Activated T-cell treated with anti-CD3 and anti-CD28 coated beads, Interleukin-2, amount 50 U/mL, for 72 hours (primary cell): ENCODE measurements at regions not wholly inside any gene's neighbourhood (a gene's known extent, or its start where the extent isn't known, plus 50 kb on each side); places are given as distances from the start of the nearest gene placed in this dataset.

Source experiments
- ATAC-seq, 2 donors: fragments of 150-1000 bp; cut with Tn5 transposase; replicated peaks in 1 of 2; 2 replicates each; pipeline ENCODE4 v1.10.0; 2021; ENCODE audit warnings: moderate library complexity in 2 of 2, mild to moderate bottlenecking in 1 of 2
- DNase-seq, 2 donors: peaks; one replicate each; pipeline ENCODE4 v3.0.0; 2021 to 2022; ENCODE audit warnings: mixed read lengths in 1 of 2
- H3K27ac Mint-ChIP-seq: one replicate; pipeline ENCODE4 v1.8.0; 2022; ENCODE audit warnings: mild to moderate bottlenecking, moderate library complexity, mixed read lengths
- H3K27me3 Mint-ChIP-seq: one replicate; pipeline ENCODE4 v1.8.0; 2022; ENCODE audit warnings: low read depth, mixed read lengths
- H3K36me3 Mint-ChIP-seq, 2 donors: one replicate each; pipeline ENCODE4 v1.8.0; 2022; ENCODE audit warnings: mixed read lengths in 2 of 2, mild to moderate bottlenecking in 1 of 2; ENCODE audit not compliant: insufficient read depth in 2 of 2
- H3K4me1 Mint-ChIP-seq: one replicate; pipeline ENCODE4 v1.8.0; 2022; ENCODE audit warnings: low read depth, mixed read lengths
- H3K4me3 Mint-ChIP-seq, 2 donors: one replicate each; pipeline ENCODE4 v1.8.0; 2022; ENCODE audit warnings: mild to moderate bottlenecking in 2 of 2, mixed read lengths in 2 of 2, moderate library complexity in 2 of 2
- H3K9me3 Mint-ChIP-seq, 2 donors: one replicate each; pipeline ENCODE4 v1.8.0; 2022; ENCODE audit warnings: mixed read lengths in 2 of 2

DNA sequence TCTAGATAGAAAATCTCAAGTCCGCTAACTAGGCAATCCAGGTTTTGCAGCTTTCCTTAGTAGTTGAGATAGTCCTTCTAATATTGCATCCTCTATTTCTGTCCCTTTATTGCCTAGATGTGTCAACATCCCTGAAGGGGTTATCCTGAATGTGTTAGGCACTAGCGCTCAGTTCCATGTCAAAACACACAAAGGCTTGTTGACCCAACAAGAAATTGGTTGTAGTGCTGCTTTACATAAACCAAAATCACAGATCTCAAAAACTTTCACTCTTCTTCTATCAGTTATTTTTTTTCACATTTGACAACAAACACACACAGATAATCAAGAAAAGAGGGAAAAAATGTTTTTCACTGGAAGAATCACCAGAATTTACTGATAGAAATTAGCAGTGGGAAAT is 51.4 kb upstream of the SOX2 start:
- Mint-ChIP-seq H3K9me3 (no peaks in the 10 kb centered on the region), H3K27ac (no peak overlapping the region), H3K4me1 (no peaks in the 10 kb centered on the region), H3K27me3 (no peaks in the 10 kb centered on the region), H3K4me3 (no peak overlapping the region), H3K36me3 (no peaks in the 10 kb centered on the region)
- ATAC-seq (no peak), DNase-seq (no peak)

DNA sequence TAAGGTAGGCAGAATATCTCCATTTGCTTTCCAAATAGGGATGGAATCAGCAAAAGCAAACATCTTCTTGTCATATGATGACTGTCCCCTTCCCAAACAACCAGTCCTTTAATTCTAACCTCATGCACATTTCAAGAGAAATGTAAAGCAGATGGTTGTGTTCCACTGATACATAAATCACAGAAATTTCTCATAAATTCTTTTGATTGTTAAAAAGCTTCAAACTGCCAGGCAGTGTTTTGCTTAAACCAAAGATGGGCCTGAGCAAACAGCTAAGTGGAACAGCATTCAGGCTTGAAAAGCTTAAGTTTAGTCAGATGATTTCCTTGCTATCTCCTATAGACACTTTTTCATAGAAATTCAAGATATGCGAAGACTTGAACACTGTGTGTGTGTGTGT is 74.3 kb upstream of the SOX2 start:
- Mint-ChIP-seq H3K27ac (no peak overlapping the region), H3K36me3 (no peaks in the 10 kb centered on the region), H3K4me3 (no peak overlapping the region), H3K9me3 (no peaks in the 10 kb centered on the region), H3K4me1 (no peaks in the 10 kb centered on the region), H3K27me3 (no peaks in the 10 kb centered on the region)
- ATAC-seq, result no peak
- DNase-seq, result no peak

DNA sequence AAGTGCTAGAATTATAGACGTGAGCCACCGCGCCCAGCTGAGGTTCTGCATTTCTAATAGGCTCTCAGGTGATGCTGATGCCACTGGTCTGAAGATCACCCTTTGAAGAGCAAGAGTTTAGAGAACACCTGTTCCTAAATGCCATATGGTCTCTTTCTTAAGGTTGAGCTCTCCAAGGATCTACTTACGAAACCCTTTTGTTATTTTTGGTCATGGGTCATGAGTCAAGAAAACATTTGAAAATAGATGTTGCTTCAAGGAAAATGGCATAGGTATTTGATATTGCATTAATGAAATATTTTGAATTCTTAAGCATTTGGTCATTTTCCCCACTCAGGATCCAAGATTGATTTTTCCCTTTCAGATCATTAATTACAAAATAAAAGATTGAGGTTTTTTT is 74.7 kb upstream of the SOX2 start:
- H3K27me3 Mint-ChIP-seq, result no peaks in the 10 kb centered on the region
- no peak overlapping the region for H3K27ac Mint-ChIP-seq
- no peak overlapping the region for H3K4me3 Mint-ChIP-seq
- no peaks in the 10 kb centered on the region for H3K9me3 Mint-ChIP-seq
- no peaks in the 10 kb centered on the region for H3K36me3 Mint-ChIP-seq
- no peak for DNase-seq
- ATAC-seq, result no peak
- no peaks in the 10 kb centered on the region for H3K4me1 Mint-ChIP-seq

DNA sequence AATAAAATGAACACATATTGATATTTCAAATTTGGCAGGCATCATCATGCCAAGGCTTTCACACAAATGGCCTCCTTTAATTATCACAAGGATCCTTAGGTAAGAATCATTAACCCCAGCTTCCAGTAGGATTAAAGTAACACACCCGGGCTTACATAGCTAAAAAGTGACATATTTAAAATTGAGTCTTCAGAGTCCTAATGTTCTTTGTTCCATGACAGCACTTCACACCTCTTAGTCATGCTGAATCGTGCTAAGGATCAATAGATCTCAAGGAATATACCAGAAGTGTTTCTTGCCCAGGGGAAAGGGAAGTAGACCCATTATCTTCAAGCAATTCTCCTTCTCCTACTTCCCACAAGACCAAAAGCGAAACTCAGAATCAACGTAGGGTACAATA is 76.6 kb upstream of the SOX2 start:
- H3K4me1 Mint-ChIP-seq, result no peaks in the 10 kb centered on the region
- H3K9me3 Mint-ChIP-seq, result no peaks in the 10 kb centered on the region
- no peaks in the 10 kb centered on the region for H3K27me3 Mint-ChIP-seq
- no peak overlapping the region for H3K4me3 Mint-ChIP-seq
- no peak for DNase-seq
- no peak for ATAC-seq
- H3K27ac Mint-ChIP-seq, result no peak overlapping the region
- H3K36me3 Mint-ChIP-seq, result no peaks in the 10 kb centered on the region

DNA sequence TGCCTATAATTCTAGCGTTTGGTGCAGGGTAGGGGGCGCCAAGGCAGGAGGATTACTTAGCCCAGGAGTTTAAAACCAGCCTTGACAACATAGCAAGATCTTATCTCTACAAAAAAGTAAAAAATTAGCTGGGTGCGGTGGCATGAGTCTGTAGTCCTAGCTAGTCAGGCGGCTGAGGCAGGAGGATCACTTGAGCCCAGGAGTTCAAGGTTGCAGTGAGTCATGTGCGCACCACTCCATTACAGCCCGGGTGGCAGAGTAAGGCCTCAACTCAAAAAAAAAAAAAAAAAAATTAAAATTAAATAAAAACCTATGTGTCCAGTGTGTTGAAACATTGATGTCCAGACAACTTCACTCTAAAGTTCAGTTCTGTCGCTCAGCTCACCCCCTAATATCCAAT is 78.2 kb upstream of the SOX2 start:
- no peak for ATAC-seq
- no peak overlapping the region for H3K4me3 Mint-ChIP-seq
- no peak overlapping the region for H3K27ac Mint-ChIP-seq
- no peaks in the 10 kb centered on the region for H3K9me3 Mint-ChIP-seq
- no peaks in the 10 kb centered on the region for H3K36me3 Mint-ChIP-seq
- H3K27me3 Mint-ChIP-seq, result peaks cover 6% of the 10 kb centered on the region
- no peaks in the 10 kb centered on the region for H3K4me1 Mint-ChIP-seq
- DNase-seq, result no peak

DNA sequence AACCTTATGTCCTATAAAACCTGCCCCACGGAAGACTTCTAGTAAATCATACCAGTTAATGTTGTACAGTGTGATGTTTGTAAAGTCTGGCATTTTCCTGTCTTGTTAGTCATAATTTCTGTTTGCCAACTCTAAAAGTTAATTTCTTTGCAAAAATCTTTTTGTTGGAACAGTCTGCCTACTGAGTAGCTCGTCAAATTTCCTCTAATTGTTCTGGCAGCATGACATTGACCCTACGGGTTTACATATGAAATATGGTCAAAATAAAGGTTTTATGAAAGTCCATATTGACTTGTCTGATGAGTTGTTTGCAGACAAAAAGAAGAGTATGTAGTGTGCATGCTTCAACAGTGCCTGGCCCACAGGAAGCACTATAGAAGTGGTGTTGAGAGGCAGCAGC is 79.8 kb upstream of the SOX2 start:
- H3K4me1 Mint-ChIP-seq, result no peaks in the 10 kb centered on the region
- H3K36me3 Mint-ChIP-seq, result no peaks in the 10 kb centered on the region
- no peaks in the 10 kb centered on the region for H3K9me3 Mint-ChIP-seq
- no peak for ATAC-seq
- no peak overlapping the region for H3K27ac Mint-ChIP-seq
- H3K27me3 Mint-ChIP-seq, result peaks cover 6% of the 10 kb centered on the region
- no peak overlapping the region for H3K4me3 Mint-ChIP-seq
- no peak for DNase-seq

GRCh38 chr3:181630853-181631252 is 80.9 kb upstream of the SOX2 start:
- DNase-seq, result no peak
- Mint-ChIP-seq H3K27ac (no peak overlapping the region), H3K4me1 (no peaks in the 10 kb centered on the region), H3K36me3 (no peaks in the 10 kb centered on the region), H3K9me3 (no peaks in the 10 kb centered on the region), H3K4me3 (no peak overlapping the region), H3K27me3 (peaks cover 6% of the 10 kb centered on the region)
- ATAC-seq, result no peak

- no peak for ATAC-seq
These were observed 82.0 kb upstream of the SOX2 start for GRCh38 chr3:181629711-181630110.

GRCh38 chr3:181629029-181629428 is 82.7 kb upstream of the SOX2 start:
- DNase-seq (no peak), ATAC-seq (no peak)
- H3K27me3 Mint-ChIP-seq, result peaks cover 6% of the 10 kb centered on the region
- no peak overlapping the region for H3K27ac Mint-ChIP-seq
- H3K9me3 Mint-ChIP-seq, result no peaks in the 10 kb centered on the region
- no peaks in the 10 kb centered on the region for H3K4me1 Mint-ChIP-seq
- H3K4me3 Mint-ChIP-seq, result no peak overlapping the region
- no peaks in the 10 kb centered on the region for H3K36me3 Mint-ChIP-seq

More at GRCh38 chr3:181629711-181630110, 82.0 kb upstream of the SOX2 start:
- H3K36me3 Mint-ChIP-seq, result no peaks in the 10 kb centered on the region
- H3K9me3 Mint-ChIP-seq, result no peaks in the 10 kb centered on the region
- H3K27me3 Mint-ChIP-seq, result peaks cover 6% of the 10 kb centered on the region
- H3K4me1 Mint-ChIP-seq, result no peaks in the 10 kb centered on the region
- H3K4me3 Mint-ChIP-seq, result no peak overlapping the region
- no peak overlapping the region for H3K27ac Mint-ChIP-seq
- no peak for DNase-seq

DNA sequence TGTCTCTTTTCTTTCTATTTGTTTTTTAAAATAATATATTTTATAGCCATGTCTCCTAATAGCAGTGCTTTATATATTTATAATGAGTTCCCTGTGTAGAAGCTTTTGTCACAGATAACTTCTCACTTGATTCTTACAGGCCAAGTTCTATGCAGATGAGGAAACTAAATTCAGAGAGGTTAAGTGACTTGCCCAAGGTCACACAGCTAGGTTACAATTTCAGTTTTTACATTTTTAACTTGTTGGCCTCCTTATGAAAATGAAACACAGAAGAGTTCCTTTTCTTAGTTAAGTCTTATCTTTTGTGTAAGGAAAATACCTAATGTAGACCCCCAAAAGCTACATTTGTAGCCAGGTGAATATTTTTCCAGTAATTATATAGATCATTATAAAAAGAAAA is 83.3 kb upstream of the SOX2 start:
- Mint-ChIP-seq H3K4me3 (no peak overlapping the region), H3K27ac (no peak overlapping the region)

GRCh38 chr3:181626036-181626435 is 85.7 kb upstream of the SOX2 start:
- no peak overlapping the region for H3K27ac Mint-ChIP-seq
- H3K4me1 Mint-ChIP-seq, result no peaks in the 10 kb centered on the region
- peaks cover 6% of the 10 kb centered on the region for H3K27me3 Mint-ChIP-seq
- DNase-seq, result no peak
- no peak for ATAC-seq
- H3K9me3 Mint-ChIP-seq, result peaks cover 0 to 2% of the 10 kb centered on the region in 2 donors
- H3K36me3 Mint-ChIP-seq, result no peaks in the 10 kb centered on the region
- no peak overlapping the region for H3K4me3 Mint-ChIP-seq

More for the DNA sequence above, 83.3 kb upstream of the SOX2 start:
- ATAC-seq, result no peak
- peaks cover 0 to 2% of the 10 kb centered on the region in 2 donors for H3K9me3 Mint-ChIP-seq
- peaks cover 6% of the 10 kb centered on the region for H3K27me3 Mint-ChIP-seq
- no peak for DNase-seq
- no peaks in the 10 kb centered on the region for H3K36me3 Mint-ChIP-seq
- H3K4me1 Mint-ChIP-seq, result no peaks in the 10 kb centered on the region

- H3K4me1 Mint-ChIP-seq, result no peaks in the 10 kb centered on the region
- H3K27me3 Mint-ChIP-seq, result peaks cover 2% of the 10 kb centered on the region
- no peak overlapping the region for H3K27ac Mint-ChIP-seq
- no peaks in the 10 kb centered on the region for H3K36me3 Mint-ChIP-seq
- ATAC-seq (no peak), DNase-seq (no peak)
- H3K4me3 Mint-ChIP-seq, result no peak overlapping the region
- H3K9me3 Mint-ChIP-seq, result peaks cover 2% of the 10 kb centered on the region in 2 donors
These were observed 87.6 kb upstream of the SOX2 start for GRCh38 chr3:181623924-181624694.

DNA sequence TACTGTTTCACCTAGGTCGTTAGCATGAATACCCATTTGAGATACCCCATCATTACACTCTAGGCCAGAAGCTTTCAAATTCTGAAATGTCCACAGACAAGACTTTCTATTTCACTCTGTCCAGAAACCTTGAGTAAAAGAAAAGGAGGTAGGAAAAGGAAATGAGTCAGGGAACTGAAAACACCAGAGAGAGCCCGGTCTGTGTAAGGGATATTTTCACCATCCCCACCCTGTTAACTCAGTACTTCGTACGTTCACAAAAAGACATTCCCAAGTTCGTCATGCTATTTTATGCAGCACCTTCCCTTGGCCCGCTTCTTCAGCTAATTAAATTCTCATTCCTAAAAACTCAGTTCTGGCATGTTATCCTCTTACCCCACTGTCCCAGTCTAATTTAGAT is 89.4 kb upstream of the SOX2 start:
- ATAC-seq (no peak), DNase-seq (no peak)
- Mint-ChIP-seq H3K4me1 (no peaks in the 10 kb centered on the region), H3K36me3 (no peaks in the 10 kb centered on the region), H3K4me3 (no peak overlapping the region), H3K27me3 (no peaks in the 10 kb centered on the region), H3K9me3 (peaks cover 2% of the 10 kb centered on the region in 2 donors), H3K27ac (no peak overlapping the region)

DNA sequence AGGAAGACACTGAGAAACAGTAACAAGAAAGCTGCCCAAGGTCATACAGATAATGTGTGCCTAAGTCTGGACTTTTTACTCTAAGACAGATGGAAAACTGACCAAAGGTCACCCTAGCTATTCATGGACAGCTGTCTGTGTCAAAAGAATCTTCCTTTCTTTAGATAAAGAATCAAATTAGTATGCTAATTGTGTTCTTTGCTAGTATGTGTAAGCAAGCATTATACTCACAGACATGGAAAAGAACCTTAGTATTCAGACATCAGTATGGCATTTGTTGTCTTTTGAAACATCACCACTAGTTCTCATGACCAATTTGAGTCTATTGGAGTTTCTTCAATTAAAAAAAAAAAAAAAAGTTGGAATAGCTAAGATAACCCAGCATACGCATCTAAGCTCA is 91.8 kb upstream of the SOX2 start:
- no peaks in the 10 kb centered on the region for H3K27me3 Mint-ChIP-seq
- DNase-seq (no peak), ATAC-seq (no peak)
- H3K9me3 Mint-ChIP-seq, result peaks cover 2% of the 10 kb centered on the region in 2 donors
- no peaks in the 10 kb centered on the region for H3K4me1 Mint-ChIP-seq
- H3K36me3 Mint-ChIP-seq, result no peaks in the 10 kb centered on the region
- H3K27ac Mint-ChIP-seq, result no peak overlapping the region
- H3K4me3 Mint-ChIP-seq, result no peak overlapping the region
